ENCODE measurements at regions not wholly inside any gene's neighbourhood (a gene's known extent, or its start where the extent isn't known, plus 50 kb on each side); places are given as distances from the start of the nearest gene placed in this dataset.
A peak's percentile ranks its signal among the peaks of the same experiment; 100 is the strongest.

DNA sequence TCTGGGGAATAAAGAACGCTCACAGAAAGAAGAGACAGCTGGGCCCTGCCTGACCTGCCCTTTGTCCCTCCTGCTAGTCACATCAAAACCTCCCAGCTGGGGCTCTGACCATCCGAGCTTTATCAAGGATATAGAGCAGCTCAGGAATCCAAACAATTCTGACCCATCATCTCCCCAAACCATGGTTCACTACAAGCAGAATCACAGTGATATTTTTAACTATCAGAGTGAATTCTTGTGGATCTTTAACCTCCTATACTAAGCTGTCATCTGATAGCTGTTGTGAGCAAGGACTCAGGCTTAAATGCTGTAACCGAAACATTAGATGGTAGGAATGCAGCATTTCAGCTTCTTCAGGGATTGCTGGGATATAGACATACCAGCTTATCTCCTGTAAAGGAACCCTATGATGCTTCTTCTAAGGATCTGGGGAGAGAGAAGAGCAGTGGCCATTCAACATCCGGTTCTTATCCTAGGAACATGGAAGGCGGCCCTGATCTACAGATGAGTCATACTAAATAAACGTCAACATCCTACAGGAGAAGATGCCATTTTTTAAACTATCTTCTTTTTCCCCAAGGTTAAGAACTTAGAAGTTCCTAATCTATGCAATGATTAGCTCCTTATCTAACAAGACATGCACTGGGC is 84.7 kb upstream of the AKIP1 start:
- peak; percentile 89 for DNase-seq (ENCODE audit: low read depth)

- DNase-seq (ENCODE audit: low read depth) = no peak
These were observed 84.0 kb upstream of the AKIP1 start for GRCh38 chr11:8826901-8827560.

GRCh38 chr11:8828046-8828445 is 82.9 kb upstream of the AKIP1 start:
- DNase-seq (ENCODE audit: low read depth) = no peak

GRCh38 chr11:8828580-8829361 is 82.2 kb upstream of the AKIP1 start:
- DNase-seq (ENCODE audit: low read depth) = peak; percentile 84

DNA sequence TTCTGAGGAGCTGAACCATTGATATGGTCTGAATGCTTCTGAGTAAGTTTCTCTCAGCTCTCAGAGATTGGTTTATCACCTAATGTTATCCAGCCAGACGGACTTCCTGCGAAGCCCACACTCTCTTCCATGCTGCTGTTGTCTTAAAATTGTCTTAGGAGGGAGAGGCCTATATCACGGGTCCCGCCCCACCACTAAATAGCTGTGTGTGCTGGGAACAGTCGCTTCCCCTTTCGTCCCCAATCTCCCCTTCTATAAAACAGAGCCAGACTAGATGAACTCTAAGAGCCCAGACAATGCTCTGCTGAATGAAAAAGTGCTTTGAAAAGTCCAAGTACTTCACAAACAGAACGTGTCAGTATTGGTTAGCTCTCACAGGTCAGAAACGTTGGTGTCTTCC is 81.4 kb upstream of the AKIP1 start:
- DNase-seq (ENCODE audit: low read depth) = no peak

- no peak for DNase-seq (ENCODE audit: low read depth)
These were observed 80.3 kb upstream of the AKIP1 start for GRCh38 chr11:8830641-8831040.

DNA sequence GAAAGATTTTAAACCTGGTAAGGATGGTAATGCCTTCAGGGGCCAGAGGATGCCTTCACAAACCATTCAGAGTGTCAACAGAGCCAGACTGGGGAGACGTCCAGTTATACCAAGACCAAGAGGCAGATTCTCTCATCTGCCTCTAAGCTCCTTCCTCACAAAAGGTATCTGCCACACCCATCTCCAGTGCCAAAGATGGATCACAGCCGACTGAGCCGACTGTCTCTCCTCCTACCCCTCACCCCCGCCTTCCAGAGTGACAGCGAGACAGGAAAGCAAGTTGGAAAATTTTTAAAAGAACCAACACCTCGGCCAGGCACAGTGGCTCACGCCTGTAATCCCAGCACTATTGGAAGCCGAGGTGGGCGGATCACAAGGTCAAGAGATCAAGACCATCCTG is 79.1 kb upstream of the AKIP1 start:
- no peak for DNase-seq (ENCODE audit: low read depth)

DNA sequence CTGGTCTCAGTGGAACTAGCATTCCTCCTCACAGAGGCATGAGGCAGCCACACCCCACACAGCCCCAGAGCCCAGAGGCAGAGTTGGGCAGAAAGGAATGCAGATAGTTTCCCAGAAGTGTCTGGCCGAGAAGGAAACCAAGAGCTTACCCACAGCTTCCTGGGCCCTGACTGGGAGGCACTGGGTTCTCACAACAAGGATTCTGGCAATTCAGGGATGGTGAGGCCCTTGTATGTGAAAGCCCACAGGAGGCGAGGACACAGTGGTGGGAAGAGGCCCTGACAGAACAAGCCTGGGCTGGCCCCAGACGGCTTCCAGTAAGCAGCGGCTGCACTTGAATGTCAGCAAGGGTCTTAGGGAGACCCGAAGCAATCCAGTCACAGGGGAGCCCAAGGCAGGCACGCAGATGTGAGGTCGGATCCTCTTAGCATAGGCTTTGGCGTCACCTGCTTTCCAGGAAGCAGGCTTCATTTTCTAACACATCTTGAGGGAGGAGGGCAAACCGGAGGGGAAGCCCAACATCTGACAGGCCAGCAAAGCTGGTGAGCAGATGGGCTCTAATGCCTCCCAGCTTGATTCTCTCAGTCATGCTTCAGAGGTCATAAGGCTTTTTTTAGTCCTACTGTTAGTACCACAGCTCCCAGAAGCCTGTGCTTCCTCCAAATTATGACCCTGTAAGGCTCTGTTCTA is 78.3 kb upstream of the AKIP1 start:
- peak; percentile 82 for DNase-seq (ENCODE audit: low read depth)

DNA sequence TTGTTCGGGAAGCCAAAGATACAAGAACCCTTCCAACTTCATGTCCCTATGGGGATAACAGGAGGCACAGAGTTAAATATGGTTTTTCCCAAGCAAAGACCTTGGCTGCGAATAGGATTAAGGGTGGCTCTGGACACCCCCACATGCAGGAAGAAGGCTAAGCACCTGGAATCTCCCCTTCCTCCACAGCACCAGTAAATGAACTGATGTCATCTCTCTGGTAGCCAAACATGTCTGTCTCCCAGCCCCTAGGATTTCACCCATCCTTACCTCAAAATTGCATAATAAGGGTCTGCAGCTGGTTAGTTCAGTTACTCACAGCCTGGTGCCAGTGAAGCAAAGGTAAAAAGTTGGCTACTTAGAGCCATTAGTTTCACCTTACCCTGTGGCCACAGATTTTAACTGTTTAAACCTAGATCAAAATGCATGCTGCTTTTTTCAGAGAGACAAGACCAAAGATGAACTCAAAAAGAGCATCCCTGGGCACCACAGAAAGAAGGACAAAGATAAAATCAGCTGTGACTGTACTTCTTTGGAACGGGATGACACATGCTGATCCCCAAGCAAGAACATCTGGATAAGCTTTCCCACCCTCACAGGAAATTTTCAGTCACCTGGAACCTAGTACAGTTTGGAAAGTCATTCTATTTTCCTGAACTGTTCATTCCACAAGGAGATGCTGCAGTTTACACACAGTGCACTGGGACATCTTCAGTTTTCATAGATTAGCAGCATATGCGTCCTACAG is 77.2 kb upstream of the AKIP1 start:
- peak; percentile 86 for DNase-seq (ENCODE audit: low read depth)

DNA sequence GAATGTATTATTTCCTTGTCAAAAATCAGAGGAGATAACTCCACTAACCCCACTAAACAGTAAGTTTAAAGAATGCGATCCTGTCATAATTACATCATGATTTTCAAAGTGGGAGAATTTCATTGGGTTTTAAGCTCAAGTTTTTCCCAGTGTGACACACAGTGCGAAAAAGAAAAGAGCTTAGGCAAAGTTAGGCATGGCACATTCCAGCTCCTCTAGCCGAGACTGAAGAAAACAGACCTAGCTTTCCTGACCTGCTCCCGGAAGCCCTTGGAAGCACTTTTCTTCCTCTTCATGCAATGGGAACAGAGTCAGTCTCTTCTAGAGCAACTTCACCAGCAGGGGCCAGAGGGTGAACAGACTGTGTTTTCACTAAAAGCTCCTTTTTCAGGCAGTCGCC is 76.6 kb upstream of the AKIP1 start:
- peak; percentile 81 for DNase-seq (ENCODE audit: low read depth)

DNA sequence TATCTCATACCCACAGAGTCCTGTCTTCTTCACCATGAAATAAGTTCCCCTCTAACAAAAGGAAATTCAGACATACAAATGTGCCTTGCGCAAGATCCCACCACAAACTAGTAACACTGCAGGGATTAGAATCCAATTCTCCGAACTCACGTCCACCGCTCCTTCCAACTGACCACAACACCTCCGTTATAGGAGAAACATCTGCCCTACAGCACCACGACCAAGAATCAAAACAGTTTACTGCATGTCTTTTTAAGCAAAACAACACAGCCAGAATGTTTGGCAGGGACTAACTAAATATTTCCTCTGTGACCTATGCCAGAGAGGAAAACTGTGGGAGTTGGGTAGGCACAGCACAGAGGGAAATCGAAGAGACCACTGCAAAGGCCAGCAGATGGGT is 72.7 kb upstream of the AKIP1 start:
- DNase-seq (ENCODE audit: low read depth) = peak; percentile 97

GRCh38 chr11:8839306-8839956 is 71.6 kb upstream of the AKIP1 start:
- DNase-seq (ENCODE audit: low read depth) = peak; percentile 34

DNA sequence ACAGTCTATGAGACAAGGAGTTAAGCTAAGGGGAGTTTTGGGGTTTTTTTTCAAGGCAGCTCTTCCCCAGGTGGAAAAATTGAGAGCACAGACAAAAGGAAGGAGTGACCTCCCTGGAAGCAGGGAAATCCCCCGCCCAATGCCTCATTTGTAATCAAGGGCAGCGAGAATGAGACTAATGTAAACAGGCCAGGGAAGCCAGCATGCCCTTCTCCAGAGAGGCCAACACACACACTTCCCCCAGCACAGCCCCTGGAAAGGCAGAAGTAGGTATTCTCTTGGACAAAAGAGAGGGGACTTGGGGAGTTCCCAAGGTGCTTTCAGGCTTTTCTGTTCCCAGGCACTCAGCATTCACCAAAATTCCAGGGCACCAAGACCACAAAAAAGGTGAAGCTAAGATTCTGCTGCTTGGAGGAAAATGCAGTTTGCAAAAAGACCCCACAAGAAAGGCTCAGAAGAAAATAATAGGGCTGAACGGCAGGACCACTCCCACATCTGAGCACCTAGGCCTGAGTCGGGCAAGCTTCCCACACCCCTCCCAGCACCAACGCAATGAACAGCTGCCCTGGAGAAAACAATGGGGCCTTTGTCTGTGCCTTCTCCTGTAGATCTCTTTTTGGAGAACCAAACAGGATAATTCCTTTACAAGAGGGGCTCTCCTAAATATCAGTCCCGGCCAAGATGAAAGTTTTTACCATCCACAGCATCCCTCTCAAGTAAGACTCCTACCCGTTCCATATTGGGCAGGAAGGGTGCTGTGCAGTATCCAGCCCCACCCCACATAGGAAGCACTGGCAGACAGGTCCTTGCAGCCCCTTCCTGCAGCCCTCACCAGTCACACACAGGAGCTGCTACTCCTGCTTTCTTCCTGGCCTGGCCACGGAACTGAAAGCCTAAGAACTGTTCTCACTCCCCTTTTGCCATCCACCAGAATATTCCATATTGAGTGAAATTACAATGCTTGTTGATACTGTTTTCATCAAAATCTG is 70.7 kb upstream of the AKIP1 start:
- DNase-seq (ENCODE audit: low read depth) = peak; percentile 48

DNA sequence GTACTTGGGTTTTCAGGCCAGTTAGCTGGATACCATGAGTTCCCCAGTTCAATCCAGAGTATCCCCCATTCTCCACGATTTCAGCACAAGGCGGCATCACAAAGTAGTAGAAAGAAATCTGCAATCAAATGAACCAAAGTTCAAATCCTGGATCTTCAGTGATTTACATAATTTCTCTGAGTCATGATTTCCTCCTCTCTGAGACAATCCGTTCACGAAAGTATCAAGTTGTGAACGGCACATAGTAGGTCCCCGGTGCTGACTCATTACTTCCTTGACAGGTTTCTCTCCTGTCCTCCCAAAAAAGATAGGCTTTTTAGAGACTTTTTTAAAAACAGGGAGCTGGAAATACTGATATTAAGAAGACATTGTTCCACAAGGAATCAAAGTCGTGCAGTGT is 69.1 kb upstream of the AKIP1 start:
- no peak for DNase-seq (ENCODE audit: low read depth)

- no peak for DNase-seq (ENCODE audit: low read depth)
These were observed 52.2 kb upstream of the AKIP1 start for GRCh38 chr11:8858808-8859207.

All from amniotic epithelial cell (primary cell).